ENCODE measurements at regions not wholly inside any gene's neighbourhood (a gene's known extent, or its start where the extent isn't known, plus 50 kb on each side); places are given as distances from the start of the nearest gene placed in this dataset.

DNA sequence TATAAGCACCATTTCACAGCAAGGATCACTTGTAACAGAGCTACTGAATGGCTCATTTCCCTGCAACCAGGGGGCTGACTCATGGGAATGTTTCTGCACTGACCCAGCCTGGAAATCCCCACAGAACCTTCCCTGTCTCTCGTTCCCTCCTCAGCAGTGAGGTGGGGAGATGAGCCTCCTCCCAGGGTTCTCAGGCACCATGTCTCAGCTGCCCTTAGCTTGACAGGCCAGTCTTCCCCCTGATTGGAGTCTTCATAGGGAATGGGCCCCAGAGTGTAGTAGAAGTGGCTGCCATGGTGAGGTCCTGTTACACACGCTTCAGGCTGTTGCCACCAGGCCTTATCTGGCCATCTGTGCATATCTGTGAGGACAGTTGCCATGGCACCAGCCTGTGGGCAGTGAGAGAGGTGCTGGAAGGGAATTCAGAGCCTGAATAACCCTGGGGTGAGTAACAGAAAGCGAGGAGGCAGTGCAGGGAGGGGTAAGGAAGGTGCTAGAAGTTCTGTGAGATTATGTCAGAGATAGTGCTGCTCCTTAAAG lies 324.4 kb downstream of the ENC1 start:
- Histone ChIP-seq H3K9me2 (ENCODE audit: insufficient read depth) (no peaks in the 10 kb centered on the region; the same call in 1 of the 2 replicates), H3K79me2 (replicated peaks; ENCODE audit: insufficient read depth) (no peaks in the 10 kb centered on the region), H3K4me2 (no peak overlapping the region), H3K4me3 (no peak overlapping the region), H3K36me3 (ENCODE audit: insufficient read depth) (no peaks in the 10 kb centered on the region), H3F3A (replicated peaks; ENCODE audit: low read depth) (no peaks in the 10 kb centered on the region), H2AFZ (no peak overlapping the region), H3K27ac (ENCODE audit: low read depth) (no peak overlapping the region), H4K20me1 (replicated peaks; ENCODE audit: insufficient read depth) (no peaks in the 10 kb centered on the region), H3K27me3 (ENCODE audit: insufficient read depth) (no peaks in the 10 kb centered on the region), H3K4me1 (ENCODE audit: insufficient read depth) (no peaks in the 10 kb centered on the region)
- no peak overlapping the region for H3K4me3 Mint-ChIP-seq
- no peaks in the 10 kb centered on the region for H3K9me3 Mint-ChIP-seq
- no peaks in the 10 kb centered on the region for H3K36me3 Mint-ChIP-seq (ENCODE audit: low read depth)
- H3K27me3 Mint-ChIP-seq (ENCODE audit: insufficient read depth, low read depth, poor library complexity) = no peaks in the 10 kb centered on the region
- no peak overlapping the region for H3K27ac Mint-ChIP-seq
- TF ChIP-seq, protein P1, sequence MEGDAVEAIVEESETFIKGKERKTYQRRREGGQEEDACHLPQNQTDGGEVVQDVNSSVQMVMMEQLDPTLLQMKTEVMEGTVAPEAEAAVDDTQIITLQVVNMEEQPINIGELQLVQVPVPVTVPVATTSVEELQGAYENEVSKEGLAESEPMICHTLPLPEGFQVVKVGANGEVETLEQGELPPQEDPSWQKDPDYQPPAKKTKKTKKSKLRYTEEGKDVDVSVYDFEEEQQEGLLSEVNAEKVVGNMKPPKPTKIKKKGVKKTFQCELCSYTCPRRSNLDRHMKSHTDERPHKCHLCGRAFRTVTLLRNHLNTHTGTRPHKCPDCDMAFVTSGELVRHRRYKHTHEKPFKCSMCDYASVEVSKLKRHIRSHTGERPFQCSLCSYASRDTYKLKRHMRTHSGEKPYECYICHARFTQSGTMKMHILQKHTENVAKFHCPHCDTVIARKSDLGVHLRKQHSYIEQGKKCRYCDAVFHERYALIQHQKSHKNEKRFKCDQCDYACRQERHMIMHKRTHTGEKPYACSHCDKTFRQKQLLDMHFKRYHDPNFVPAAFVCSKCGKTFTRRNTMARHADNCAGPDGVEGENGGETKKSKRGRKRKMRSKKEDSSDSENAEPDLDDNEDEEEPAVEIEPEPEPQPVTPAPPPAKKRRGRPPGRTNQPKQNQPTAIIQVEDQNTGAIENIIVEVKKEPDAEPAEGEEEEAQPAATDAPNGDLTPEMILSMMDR (conservative IDR thresholded peaks at IDR 0.05; ENCODE audit: low read depth in 2 of 2) = no peak
- TF ChIP-seq EZH2phosphoT487 (IDR thresholded peaks at IDR 0.05; ENCODE audit: unreplicated experiment) = no peak
- TF ChIP-seq EZH2 (IDR thresholded peaks at IDR 0.05; ENCODE audit: low read depth, unreplicated experiment) = no peak
- TF ChIP-seq NANOG (IDR thresholded peaks at IDR 0.05; ENCODE audit: borderline replicate concordance) = no peak
- TF ChIP-seq JUNB (IDR thresholded peaks at IDR 0.05; ENCODE audit: unreplicated experiment) = no peak
- no peak for TF ChIP-seq STAT1 (IDR thresholded peaks at IDR 0.05; ENCODE audit: unreplicated experiment)
- no peak for TF ChIP-seq ZNF462 (CRISPR knock-in tag; IDR thresholded peaks at IDR 0.05)
- no peak for TF ChIP-seq ZNF331 (CRISPR knock-in tag; IDR thresholded peaks at IDR 0.05; ENCODE audit: low read depth)
- TF ChIP-seq, protein P2, sequence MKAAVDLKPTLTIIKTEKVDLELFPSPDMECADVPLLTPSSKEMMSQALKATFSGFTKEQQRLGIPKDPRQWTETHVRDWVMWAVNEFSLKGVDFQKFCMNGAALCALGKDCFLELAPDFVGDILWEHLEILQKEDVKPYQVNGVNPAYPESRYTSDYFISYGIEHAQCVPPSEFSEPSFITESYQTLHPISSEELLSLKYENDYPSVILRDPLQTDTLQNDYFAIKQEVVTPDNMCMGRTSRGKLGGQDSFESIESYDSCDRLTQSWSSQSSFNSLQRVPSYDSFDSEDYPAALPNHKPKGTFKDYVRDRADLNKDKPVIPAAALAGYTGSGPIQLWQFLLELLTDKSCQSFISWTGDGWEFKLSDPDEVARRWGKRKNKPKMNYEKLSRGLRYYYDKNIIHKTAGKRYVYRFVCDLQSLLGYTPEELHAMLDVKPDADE (IDR thresholded peaks at IDR 0.05) = no peak
- TF ChIP-seq CREB1 (CRISPR knock-in tag; IDR thresholded peaks at IDR 0.05; ENCODE audit: low read depth) = no peak
- no peak for TF ChIP-seq POLR2AphosphoS5 (IDR thresholded peaks at IDR 0.05; ENCODE audit: low read depth)
- no peak for TF ChIP-seq ZNF114 (CRISPR knock-in tag; IDR thresholded peaks at IDR 0.05)
- no peaks in the 10 kb centered on the region for H3K4me1 Mint-ChIP-seq
- DNase-seq (ENCODE audit: low spot score) = no peak
- ATAC-seq = no peak; the same call in 1 of the 3 replicates

Measured in GM23338 (cell line).